PC-9 (cell line): ENCODE measurements at regions not wholly inside any gene's neighbourhood (a gene's known extent, or its start where the extent isn't known, plus 50 kb on each side); places are given as distances from the start of the nearest gene placed in this dataset.

Source experiments
- CTCF ChIP-seq: fragments of 200-600 bp; sonication (generic); conservative IDR thresholded peaks from 2 replicates; pipeline ENCODE4 v1.6.1; 2017; ENCODE audit warnings: mixed run types, antibody characterized with exemption, mild to moderate bottlenecking, moderate library complexity
- EZH2 ChIP-seq: fragments of 200-600 bp; sonication (generic); IDR thresholded peaks from 2 replicates; pipeline ENCODE4 v1.8.0; 2017; ENCODE audit warnings: antibody characterized with exemption, low read depth

- TF ChIP-seq CTCF (no peak), EZH2 (no peak)
Observed at GRCh38 chr2:83291083-83291482, 1168.0 kb downstream of the SUCLG1 start.
